OCI-LY3 (cell line): ENCODE measurements at regions not wholly inside any gene's neighbourhood (a gene's known extent, or its start where the extent isn't known, plus 50 kb on each side); places are given as distances from the start of the nearest gene placed in this dataset.

ENCODE experiments used
- H2AFZ ChIP-seq: fragments of 200-600, 300-600 bp; shearing (Covaris generic); 2 replicates; pipeline ENCODE4 v1.6.0; 2014; ENCODE audit warnings: antibody characterized with exemption, low read depth, low read length
- H3K27ac ChIP-seq: fragments of 200-600, 300-600 bp; sonication (generic); 2 replicates; pipeline ENCODE4 v1.5.1; 2014; ENCODE audit warnings: mild to moderate bottlenecking, low read length, moderate library complexity, mixed read lengths
- H3K27me3 ChIP-seq: fragments of 200-600, 300-600 bp; sonication (generic); 2 replicates; pipeline ENCODE4 v1.6.1; 2014; ENCODE audit warnings: low read depth, low read length, mixed read lengths
- H3K36me3 ChIP-seq: fragments of 200-600, 300-600 bp; sonication (generic); replicated peaks from 2 replicates; pipeline ENCODE3; 2014; ENCODE audit warnings: low read depth, low read length, mixed read lengths
- H3K4me1 ChIP-seq: fragments of 300-600, 200-600 bp; sonication (generic); 2 replicates; pipeline ENCODE4 v1.6.1; 2014; ENCODE audit warnings: low read length, mixed read lengths
- H3K4me2 ChIP-seq: fragments of 200-600, 300-600 bp; sonication (generic); 2 replicates; pipeline ENCODE4 v1.6.1; 2014; ENCODE audit warnings: low read length, mixed read lengths
- H3K4me3 ChIP-seq: fragments of 300-600, 200-600 bp; sonication (generic); 2 replicates; pipeline ENCODE4 v1.5.1; 2014; ENCODE audit warnings: antibody characterized with exemption, mild to moderate bottlenecking, low read length, moderate library complexity
- H3K79me2 ChIP-seq: fragments of 300-600, 200-600 bp; shearing (Covaris generic); 2 replicates; pipeline ENCODE4 v1.6.1; 2014; ENCODE audit warnings: mild to moderate bottlenecking, low read length, mixed read lengths
- H3K9ac ChIP-seq: fragments of 300-600, 200-600 bp; shearing (Covaris generic); 2 replicates; pipeline ENCODE4 v1.6.0; 2014; ENCODE audit warnings: mild to moderate bottlenecking, low read length, moderate library complexity
- H3K9me3 ChIP-seq: fragments of 200-600, 300-600 bp; shearing (Covaris generic); 2 replicates; pipeline ENCODE4 v1.6.1; 2014; ENCODE audit warnings: low read length, mixed read lengths; ENCODE audit not compliant: insufficient read depth
- H4K20me1 ChIP-seq: fragments of 200-600, 300-600 bp; sonication (generic); 2 replicates; pipeline ENCODE4 v1.6.1; 2016; ENCODE audit warnings: low read length, mixed read lengths; ENCODE audit not compliant: insufficient read depth
- CTCF ChIP-seq: fragments of 200-600, 300-600 bp; sonication (generic); IDR thresholded peaks from 2 replicates; pipeline ENCODE4 v1.5.1; 2014; ENCODE audit warnings: antibody characterized with exemption, low read length, low read depth
- EZH2phosphoT487 ChIP-seq: fragments of 200-600 bp; shearing (Covaris generic); IDR thresholded peaks from 2 replicates; pipeline ENCODE4 v1.6.1; 2018; ENCODE audit warnings: antibody characterized with exemption, mixed run types, low read depth

DNA sequence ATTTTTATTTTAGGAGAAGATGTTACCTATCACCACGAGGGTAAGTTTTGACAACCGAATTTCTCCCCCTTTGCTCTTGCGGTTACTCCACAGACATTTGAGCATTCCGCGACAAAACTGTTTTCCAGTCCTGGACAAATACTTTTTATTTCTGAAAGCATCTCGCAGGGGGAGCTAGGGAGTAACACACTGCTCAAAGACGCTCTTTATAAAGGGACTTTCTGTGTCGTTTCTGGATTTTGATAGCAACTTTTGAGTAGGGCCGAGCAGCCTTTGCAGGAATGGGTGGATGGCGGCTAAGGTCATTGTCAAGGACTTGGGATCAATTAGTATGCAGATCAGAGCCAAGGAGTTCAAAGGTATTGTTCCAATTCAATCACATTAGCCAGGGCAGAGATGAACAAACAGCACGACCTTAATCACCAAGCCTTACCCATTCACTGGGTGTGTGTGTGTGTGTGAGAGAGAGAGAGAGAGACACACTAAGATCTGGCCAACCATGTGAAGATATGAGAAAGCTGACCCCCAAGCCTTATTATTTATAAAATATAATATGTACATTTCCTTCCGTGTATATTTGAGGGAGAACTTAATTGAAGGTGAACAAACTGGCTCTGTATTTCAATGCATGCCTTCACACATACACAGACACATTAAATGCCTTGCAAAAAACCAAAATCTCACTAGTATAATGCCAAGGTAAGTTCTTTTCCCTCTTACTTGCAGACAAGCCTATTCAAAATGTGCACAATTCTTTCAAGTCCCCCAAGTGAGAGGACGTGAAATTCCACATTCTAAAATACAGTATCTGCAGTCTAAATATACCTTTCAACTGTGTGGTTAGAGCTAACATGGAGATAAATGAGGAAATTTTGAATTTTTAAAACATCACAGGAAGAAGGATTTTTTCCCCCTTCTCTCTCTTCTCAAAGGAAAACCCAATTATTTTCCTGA lies 613.8 kb downstream of the VRK1 start:
- no peaks in the 10 kb centered on the region for H3K4me1 ChIP-seq
- H3K9me3 ChIP-seq = no peaks in the 10 kb centered on the region; the same call in 1 of the 2 replicates
- no peak overlapping the region for H3K4me2 ChIP-seq
- peaks cover 16% of the 10 kb centered on the region; the same call in 1 of the 2 replicates for H3K27me3 ChIP-seq
- no peaks in the 10 kb centered on the region for H3K79me2 ChIP-seq
- no peak overlapping the region for H2AFZ ChIP-seq
- H4K20me1 ChIP-seq = no peaks in the 10 kb centered on the region
- H3K36me3 ChIP-seq = no peaks in the 10 kb centered on the region
- no peak overlapping the region for H3K4me3 ChIP-seq
- no peak overlapping the region for H3K9ac ChIP-seq
- TF ChIP-seq CTCF (no peak), EZH2phosphoT487 (no peak)
- no peak overlapping the region for H3K27ac ChIP-seq

- H3K4me1 ChIP-seq = no peaks in the 10 kb centered on the region
Measured at GRCh38 chr14:97411938-97412612, 614.9 kb downstream of the VRK1 start.

DNA sequence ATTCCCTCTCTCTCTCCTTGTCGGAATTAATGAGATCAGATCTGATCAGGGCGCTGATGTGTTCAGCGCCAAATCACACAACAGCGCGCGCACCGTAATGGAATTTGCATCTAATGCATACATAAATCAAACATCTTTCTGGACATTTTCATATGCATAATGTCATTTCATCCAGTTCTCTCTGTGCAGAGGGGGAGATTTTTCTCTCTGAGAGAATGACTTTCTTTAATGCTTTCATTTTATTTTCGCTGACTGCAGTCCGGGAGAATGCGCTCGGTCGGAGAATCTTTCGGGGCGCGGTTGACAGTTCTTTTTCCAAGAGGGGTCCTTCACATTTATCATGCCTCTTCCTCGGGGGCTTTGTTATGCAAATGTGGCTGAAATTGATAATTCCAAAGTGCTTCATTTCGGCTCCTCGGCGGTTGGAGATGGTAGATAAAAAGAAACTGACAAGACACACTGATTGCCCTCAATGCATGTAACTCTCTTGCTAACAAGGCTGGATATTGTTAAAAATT lies 615.9 kb downstream of the VRK1 start:
- no peak overlapping the region for H3K4me3 ChIP-seq
- no peak overlapping the region for H3K4me2 ChIP-seq
- H3K4me1 ChIP-seq = no peaks in the 10 kb centered on the region

More at GRCh38 chr14:97411938-97412612, 614.9 kb downstream of the VRK1 start:
- Histone ChIP-seq H3K27ac (no peak overlapping the region), H3K9ac (no peak overlapping the region), H3K36me3 (no peaks in the 10 kb centered on the region), H3K4me2 (no peak overlapping the region), H3K4me3 (no peak overlapping the region), H3K27me3 (peaks cover 16% of the 10 kb centered on the region; the same call in 1 of the 2 replicates), H2AFZ (no peak overlapping the region), H3K79me2 (no peaks in the 10 kb centered on the region), H4K20me1 (no peaks in the 10 kb centered on the region), H3K9me3 (no peaks in the 10 kb centered on the region; the same call in 1 of the 2 replicates)
- TF ChIP-seq EZH2phosphoT487 = no peak
- no peak for TF ChIP-seq CTCF

More for the DNA sequence above, 615.9 kb downstream of the VRK1 start:
- H3K9ac ChIP-seq = no peak overlapping the region
- H3K27ac ChIP-seq = no peak overlapping the region
- no peaks in the 10 kb centered on the region for H3K36me3 ChIP-seq
- H2AFZ ChIP-seq = no peak overlapping the region
- TF ChIP-seq CTCF (no peak), EZH2phosphoT487 (no peak)
- peaks cover 11% of the 10 kb centered on the region; the same call in 1 of the 2 replicates for H3K27me3 ChIP-seq
- no peaks in the 10 kb centered on the region; the same call in 1 of the 2 replicates for H3K9me3 ChIP-seq
- no peaks in the 10 kb centered on the region for H3K79me2 ChIP-seq
- no peaks in the 10 kb centered on the region for H4K20me1 ChIP-seq
